Natural killer cell (primary cell): ENCODE measurements at regions not wholly inside any gene's neighbourhood (a gene's known extent, or its start where the extent isn't known, plus 50 kb on each side); places are given as distances from the start of the nearest gene placed in this dataset.

Experiments
- ATAC-seq, 3 donors: fragments of 150-1000 bp in 2 of 3; fragments of 200-7000 bp in 1 of 3; cut with Tn5 transposase; 1 replicate in 1 of 3; 2 replicates in 2 of 3; pipeline ENCODE4 v1.10.0; 2021; ENCODE audit warnings: mild to moderate bottlenecking in 2 of 3, moderate library complexity in 2 of 3
- DNase-seq, 2 donors: peaks; one replicate each; pipeline versions ENCODE4 v3.0.0 to v3.0.0-alpha.2; 2013 to 2021; ENCODE audit warnings: mixed read lengths in 1 of 2
- H3K27ac ChIP-seq: one replicate; pipeline ENCODE4 v1.5.1; 2013; ENCODE audit warnings: mild to moderate bottlenecking, low read length
- H3K27me3 ChIP-seq: one replicate; pipeline ENCODE4 v1.6.1; 2013; ENCODE audit warnings: low read length; ENCODE audit not compliant: control insufficient read depth, insufficient read depth
- H3K36me3 ChIP-seq: one replicate; pipeline ENCODE4 v1.6.1; 2013; ENCODE audit warnings: low read length; ENCODE audit not compliant: control insufficient read depth, insufficient read depth
- H3K4me1 ChIP-seq: one replicate; pipeline ENCODE4 v1.6.1; 2013; ENCODE audit warnings: low read length; ENCODE audit not compliant: control insufficient read depth, insufficient read depth
- H3K4me3 ChIP-seq: one replicate; pipeline ENCODE4 v1.5.1; 2013; ENCODE audit warnings: low read length
- H3K9me3 ChIP-seq: one replicate; pipeline ENCODE4 v1.6.1; 2013; ENCODE audit warnings: low read length; ENCODE audit not compliant: control insufficient read depth, insufficient read depth
- H3K27ac Mint-ChIP-seq, 2 donors: one replicate each; pipeline ENCODE4 v1.8.0; 2022; ENCODE audit warnings: mild to moderate bottlenecking in 2 of 2, mixed read lengths in 2 of 2, moderate library complexity in 1 of 2
- H3K27me3 Mint-ChIP-seq, 2 donors: one replicate each; pipeline ENCODE4 v1.8.0; 2022; ENCODE audit warnings: low read depth in 2 of 2, mixed read lengths in 2 of 2
- H3K36me3 Mint-ChIP-seq: one replicate; pipeline ENCODE4 v1.8.0; 2022; ENCODE audit warnings: mixed read lengths
- H3K4me1 Mint-ChIP-seq, 2 donors: one replicate each; pipeline ENCODE4 v1.8.0; 2022; ENCODE audit warnings: mixed read lengths in 2 of 2
- H3K4me3 Mint-ChIP-seq: one replicate; pipeline ENCODE4 v1.8.0; 2022; ENCODE audit warnings: mild to moderate bottlenecking, moderate library complexity, mixed read lengths
- H3K9me3 Mint-ChIP-seq, 2 donors: one replicate each; pipeline ENCODE4 v1.8.0; 2022; ENCODE audit warnings: mixed read lengths in 2 of 2
- CTCF ChIP-seq: fragments of 200-600 bp; IDR thresholded peaks from one replicate; pipeline ENCODE4 v1.8.0; 2022; ENCODE audit warnings: antibody characterized with exemption
- WGBS: methylation state at CpG from one replicate; pipeline ENCODE4 v1.1.7; 2013; ENCODE audit warnings: missing lambda C conversion rate; ENCODE audit not compliant: insufficient coverage; 5-methylcytosine and 5-hydroxymethylcytosine counted together
- intact Hi-C: fragments of 100-400 bp; cut with micrococcal nuclease; formaldehyde crosslinking; loops from one replicate; pipeline ENCODE4 v1.14.2; 2022

DNA sequence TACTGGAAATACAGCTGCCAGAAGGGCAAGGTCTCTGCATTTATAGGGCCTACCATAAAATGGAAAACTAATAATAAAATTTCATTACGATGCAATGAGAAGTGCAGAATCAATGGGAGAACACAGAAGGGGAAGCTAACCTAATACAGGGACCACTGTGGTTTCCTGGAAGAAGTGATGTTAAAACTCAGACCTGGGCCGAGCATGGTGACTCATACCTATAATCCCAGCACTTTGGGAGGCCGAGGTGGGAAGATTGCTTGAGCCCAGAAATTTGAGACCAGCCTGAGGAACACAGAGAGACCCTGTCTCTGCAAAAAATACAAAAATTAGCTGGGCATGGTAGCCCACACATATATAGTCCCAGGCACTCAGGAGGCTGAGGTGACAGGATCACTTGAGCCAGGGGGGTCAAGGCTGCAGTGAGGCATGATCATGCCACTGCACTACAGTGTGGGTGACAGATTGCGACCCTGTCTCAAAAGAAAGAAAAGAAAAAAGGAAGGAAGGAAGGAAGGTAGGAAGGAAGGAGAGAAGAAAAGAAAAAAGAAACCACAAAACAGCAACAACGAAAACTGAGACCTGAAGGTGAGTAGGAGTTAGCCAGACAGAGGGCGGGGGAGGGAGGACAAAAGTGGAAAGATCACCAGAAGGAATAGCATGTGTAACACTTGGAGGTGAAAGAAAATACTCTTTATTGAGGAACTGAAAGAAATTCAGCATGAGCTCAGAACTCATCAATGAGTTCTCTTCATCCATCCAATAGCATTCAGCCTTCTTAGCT, 58.3 kb upstream of the DTNA start:
- no peaks in the 10 kb centered on the region for H3K4me1 Mint-ChIP-seq
- DNase-seq (no peak), ATAC-seq (no peak)
- H3K27ac ChIP-seq, result no peak overlapping the region
- H3K4me1 ChIP-seq, result no peaks in the 10 kb centered on the region
- no peak overlapping the region for H3K4me3 Mint-ChIP-seq
- no peaks in the 10 kb centered on the region for H3K36me3 ChIP-seq
- H3K4me3 ChIP-seq, result no peak overlapping the region
- H3K9me3 Mint-ChIP-seq, result no peaks in the 10 kb centered on the region
- 24% methylated on average over 6 of the region's 6 CpGs for WGBS
- no peaks in the 10 kb centered on the region for H3K9me3 ChIP-seq
- TF ChIP-seq CTCF, result no peak
- intact Hi-C loops, result no loop called here
- H3K27me3 ChIP-seq, result no peaks in the 10 kb centered on the region
- no peak overlapping the region for H3K27ac Mint-ChIP-seq
- H3K36me3 Mint-ChIP-seq, result no peaks in the 10 kb centered on the region
- peaks cover 27 to 41% of the 10 kb centered on the region in 2 donors for H3K27me3 Mint-ChIP-seq

GRCh38 chr18:34655131-34655530, 55.0 kb upstream of the DTNA start:
- H3K4me1 ChIP-seq, result no peaks in the 10 kb centered on the region
- no peak overlapping the region for H3K27ac Mint-ChIP-seq
- TF ChIP-seq CTCF, result no peak
- no peak overlapping the region for H3K4me3 Mint-ChIP-seq
- WGBS, result 100% methylated on average over 1 of the region's 2 CpGs
- no peaks in the 10 kb centered on the region for H3K4me1 Mint-ChIP-seq
- DNase-seq, result no peak
- no peak overlapping the region for H3K27ac ChIP-seq
- peaks cover 34 to 49% of the 10 kb centered on the region in 2 donors for H3K27me3 Mint-ChIP-seq
- no peaks in the 10 kb centered on the region for H3K36me3 ChIP-seq
- no peaks in the 10 kb centered on the region for H3K9me3 ChIP-seq
- no peaks in the 10 kb centered on the region for H3K36me3 Mint-ChIP-seq
- H3K9me3 Mint-ChIP-seq, result no peaks in the 10 kb centered on the region
- intact Hi-C loops, result no loop called here
- H3K4me3 ChIP-seq, result no peak overlapping the region
- no peaks in the 10 kb centered on the region for H3K27me3 ChIP-seq
- ATAC-seq, result no peak

GRCh38 chr18:34657860-34658500, 52.1 kb upstream of the DTNA start:
- Mint-ChIP-seq H3K4me1 (peaks cover 6 to 7% of the 10 kb centered on the region in 2 donors), H3K27me3 (peaks cover 28 to 36% of the 10 kb centered on the region in 2 donors), H3K4me3 (no peak overlapping the region), H3K27ac (no peak overlapping the region), H3K9me3 (no peaks in the 10 kb centered on the region), H3K36me3 (no peaks in the 10 kb centered on the region)
- Histone ChIP-seq H3K27me3 (peaks cover 2% of the 10 kb centered on the region), H3K4me1 (no peaks in the 10 kb centered on the region), H3K4me3 (no peak overlapping the region), H3K27ac (no peak overlapping the region), H3K36me3 (no peaks in the 10 kb centered on the region), H3K9me3 (no peaks in the 10 kb centered on the region)
- 82% methylated on average over 4 of the region's 4 CpGs for WGBS
- no peak for DNase-seq
- no peak for TF ChIP-seq CTCF
- intact Hi-C loops, result no loop called here
- no peak for ATAC-seq
